ENCODE measurements at regions not wholly inside any gene's neighbourhood (a gene's known extent, or its start where the extent isn't known, plus 50 kb on each side); places are given as distances from the start of the nearest gene placed in this dataset.

DNA sequence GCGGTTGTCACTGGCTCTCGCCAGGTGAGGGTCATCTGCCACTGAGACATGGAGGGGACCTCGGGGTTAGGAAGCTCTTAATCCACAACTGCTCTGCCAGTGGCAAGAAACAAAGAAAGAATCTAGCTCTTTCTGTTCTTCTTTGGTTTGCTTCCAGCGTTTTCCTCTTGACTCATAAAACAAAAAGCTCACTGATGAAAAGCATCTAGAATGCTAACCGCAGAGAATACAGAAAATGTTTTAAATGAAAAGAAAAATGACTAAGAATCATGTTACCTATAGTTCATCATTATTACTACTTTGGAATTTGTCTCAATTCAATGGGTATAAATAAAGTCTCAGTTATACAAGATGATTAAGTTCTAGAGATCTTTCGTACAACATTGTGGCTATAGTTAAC lies 274.8 kb upstream of the TENM3 start:
- no peak for DNase-seq

DNA sequence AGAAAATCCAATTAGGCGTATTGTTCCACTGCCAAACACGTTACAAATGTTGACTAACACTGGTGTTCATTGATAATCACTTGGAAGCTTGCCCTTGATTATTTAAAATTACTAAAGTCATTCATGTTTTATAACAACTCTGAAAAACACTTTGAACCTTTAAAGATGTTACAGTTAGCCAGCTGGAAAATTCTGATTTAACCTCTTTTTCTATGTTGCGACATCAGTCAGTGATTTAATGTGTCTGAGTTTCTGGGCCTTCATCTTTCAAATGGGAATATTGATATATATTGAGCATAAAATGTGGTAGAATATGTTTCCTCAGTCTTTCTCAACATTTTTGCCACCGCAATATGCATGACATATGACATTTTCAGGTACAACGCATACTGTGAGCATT lies 274.1 kb upstream of the TENM3 start:
- no peak for DNase-seq

DNA sequence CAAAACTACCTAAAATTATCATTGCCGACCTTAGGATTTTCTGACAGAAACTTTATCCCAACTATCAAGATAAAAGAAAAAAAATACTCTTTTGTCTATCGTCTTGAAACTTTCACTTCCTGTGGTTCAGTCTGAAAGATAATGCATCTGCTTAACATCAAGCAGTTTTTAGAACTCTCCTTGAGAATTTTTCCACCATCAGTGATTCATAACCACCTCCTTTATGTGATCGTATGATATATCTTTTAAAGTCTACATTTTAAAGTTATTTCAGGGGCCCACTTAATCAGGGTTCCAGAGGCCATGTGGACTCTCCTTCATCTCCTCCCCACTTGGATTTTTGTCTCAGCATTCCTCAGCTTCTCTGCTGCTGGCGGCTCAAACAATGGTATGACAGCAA lies 272.8 kb upstream of the TENM3 start:
- DNase-seq: no peak

DNA sequence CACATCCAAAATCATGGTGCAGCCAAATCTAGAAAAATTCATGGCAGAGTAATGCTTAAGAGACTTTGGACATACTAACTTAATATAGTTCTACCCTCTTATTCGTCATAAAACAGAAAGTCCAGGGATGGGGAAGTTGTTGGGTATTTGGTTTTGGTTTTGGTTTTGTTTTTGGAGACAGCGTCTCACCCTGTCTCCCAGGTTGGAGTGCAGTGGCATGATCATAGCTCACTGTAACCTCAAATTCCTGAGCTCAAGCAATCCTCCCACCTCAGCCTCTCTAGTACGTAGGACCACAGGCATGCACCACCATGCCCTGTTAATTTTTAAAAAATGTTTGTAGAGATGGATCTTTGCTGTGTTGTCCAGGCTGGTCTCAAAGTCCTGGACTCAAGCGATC lies 271.8 kb upstream of the TENM3 start:
- DNase-seq: no peak

DNA sequence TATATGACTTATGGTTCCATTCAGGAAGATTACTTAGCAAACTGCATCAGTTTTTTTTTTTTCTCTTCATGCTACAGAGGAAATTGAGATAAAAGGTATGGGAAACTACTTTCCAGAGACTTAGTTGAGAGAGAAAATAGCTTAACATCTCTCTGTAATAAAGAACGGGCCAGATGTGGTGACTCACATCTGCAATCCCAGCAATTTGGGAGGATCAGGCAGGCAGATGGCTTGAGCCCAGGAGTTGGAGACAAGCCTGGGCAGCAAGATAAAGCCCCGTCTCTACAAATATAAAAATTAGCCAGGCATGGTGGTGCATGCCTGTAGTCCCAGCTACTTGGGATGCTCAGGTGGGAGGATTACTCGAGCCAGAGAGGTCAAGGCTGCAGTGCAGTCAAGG lies 271.2 kb upstream of the TENM3 start:
- DNase-seq: no peak

DNA sequence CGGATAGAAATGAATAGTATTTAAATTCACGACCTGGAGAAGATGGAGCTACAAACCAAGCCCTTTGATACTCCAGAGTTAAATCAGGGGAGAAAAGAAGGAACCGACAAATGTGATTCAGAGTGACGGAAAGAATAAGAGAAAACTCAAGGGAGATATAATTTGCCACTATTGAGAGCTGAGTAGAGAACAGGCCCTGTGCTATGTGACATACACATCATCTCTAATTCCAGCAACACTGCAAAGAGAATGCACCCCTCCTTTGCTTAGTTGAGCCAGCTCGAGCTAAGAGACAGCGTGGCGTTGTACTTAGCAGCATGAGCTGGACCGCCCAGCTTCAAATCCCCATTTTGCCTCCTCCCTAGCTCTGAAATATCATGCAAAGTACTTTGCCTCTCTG lies 266.4 kb upstream of the TENM3 start:
- DNase-seq: no peak

DNA sequence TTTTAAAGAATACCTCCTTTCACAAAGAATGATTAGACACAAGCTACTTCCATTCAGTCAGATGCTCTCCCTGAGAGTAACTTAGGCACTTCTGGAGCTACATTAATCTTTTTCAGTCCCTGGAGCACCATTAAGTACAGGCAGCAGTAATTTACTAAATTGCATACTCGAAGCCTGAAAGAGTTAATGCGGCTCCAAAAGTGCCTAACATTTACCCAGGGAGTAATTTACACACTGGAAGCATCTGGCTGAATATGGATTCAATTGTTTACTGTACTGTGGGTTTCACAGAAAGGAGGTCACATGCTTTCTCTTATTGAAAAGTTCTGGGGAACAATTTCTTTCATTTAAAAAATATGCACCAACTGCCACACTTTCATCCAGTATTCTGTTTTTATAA lies 260.8 kb upstream of the TENM3 start:
- no peak for DNase-seq

DNA sequence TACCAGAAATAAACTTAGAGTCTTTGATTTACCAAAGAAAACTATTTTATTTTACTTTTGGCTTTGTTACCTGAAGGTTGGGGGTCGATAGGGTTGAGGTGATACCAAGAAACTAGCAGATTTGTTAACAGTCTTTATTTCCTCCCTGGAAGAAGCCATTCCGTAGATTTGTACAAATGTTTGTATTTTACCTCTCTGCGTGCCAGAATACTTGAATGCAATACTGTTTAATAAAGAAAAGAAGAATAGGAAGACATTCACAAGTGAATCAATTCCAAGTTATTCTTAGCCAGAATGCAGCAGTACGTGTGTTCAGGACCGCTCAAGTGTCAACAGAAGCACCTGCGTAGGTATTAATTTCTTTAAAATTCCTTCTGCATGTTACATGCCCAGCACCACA lies 260.3 kb upstream of the TENM3 start:
- DNase-seq: no peak

DNA sequence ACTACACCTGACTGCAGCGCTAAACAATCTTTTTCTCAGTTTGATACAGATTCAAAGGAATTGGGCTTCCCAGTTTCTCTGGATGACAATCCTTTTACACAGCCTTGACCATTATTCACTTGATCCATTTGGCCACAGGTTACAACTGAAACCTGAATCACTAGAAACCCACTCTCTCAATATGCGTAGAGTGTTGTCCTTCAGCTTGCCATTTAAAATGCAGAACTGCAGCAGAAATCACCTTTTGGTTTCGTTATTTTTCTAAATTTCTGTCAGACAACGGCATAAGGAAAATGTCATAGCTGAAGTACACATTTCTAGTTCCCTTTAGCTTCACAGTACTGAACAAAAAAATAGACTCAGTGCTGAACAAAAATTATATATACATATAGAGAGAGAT lies 255.8 kb upstream of the TENM3 start:
- DNase-seq: no peak

DNA sequence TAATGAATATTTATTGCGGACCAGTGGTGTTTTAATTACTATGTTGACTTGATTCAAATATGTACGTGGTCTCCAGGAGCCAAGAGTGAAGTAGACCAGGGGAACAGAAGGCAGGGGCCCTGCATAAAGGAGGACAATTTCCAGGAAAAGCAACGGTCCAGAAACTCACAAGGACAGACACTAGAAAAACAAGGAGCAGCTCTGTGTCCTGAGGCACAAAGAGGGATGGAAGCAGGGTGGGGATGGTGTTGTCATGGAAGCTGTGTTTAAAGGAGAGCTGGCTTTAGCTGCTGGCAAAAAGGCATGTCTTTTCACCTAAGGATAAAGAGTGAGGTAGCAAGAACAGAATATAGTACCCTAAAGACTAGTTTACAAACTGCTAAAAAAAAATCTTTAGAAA lies 254.1 kb upstream of the TENM3 start:
- DNase-seq: no peak

DNA sequence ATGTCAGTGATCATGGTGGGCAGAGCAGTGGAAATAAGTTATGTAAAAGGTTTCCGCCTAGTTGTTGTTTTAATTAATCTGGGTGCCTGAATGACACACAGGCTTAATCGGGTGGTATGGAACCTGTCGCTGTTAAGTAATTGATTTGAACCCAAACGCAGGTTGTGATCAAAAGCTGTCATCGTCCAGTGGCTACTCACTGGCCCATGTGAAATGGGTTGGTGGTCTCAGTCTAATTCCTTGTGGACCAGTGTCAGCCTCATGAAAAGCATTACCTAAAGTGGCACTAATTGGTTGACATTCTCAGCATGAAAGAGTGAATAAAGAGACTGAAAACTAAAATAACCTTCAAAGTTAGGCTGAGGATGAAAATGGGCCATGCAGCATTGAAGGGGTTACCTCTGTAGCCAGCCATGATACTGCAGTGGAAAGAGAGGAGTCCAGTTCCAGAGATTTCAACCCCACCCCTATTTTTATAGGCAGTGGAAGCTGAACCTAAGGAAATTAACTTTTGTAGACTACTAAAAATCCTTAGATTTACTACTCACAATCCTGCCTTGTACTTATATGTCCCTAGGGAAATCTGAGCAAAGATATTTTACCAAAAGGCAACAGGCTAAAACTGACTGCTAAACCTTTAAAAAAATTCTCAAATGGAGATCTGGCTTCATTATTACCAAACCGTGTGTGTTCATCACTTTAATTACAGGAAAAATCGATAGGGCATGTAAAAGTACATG lies 251.7 kb upstream of the TENM3 start:
- no peak for DNase-seq

DNA sequence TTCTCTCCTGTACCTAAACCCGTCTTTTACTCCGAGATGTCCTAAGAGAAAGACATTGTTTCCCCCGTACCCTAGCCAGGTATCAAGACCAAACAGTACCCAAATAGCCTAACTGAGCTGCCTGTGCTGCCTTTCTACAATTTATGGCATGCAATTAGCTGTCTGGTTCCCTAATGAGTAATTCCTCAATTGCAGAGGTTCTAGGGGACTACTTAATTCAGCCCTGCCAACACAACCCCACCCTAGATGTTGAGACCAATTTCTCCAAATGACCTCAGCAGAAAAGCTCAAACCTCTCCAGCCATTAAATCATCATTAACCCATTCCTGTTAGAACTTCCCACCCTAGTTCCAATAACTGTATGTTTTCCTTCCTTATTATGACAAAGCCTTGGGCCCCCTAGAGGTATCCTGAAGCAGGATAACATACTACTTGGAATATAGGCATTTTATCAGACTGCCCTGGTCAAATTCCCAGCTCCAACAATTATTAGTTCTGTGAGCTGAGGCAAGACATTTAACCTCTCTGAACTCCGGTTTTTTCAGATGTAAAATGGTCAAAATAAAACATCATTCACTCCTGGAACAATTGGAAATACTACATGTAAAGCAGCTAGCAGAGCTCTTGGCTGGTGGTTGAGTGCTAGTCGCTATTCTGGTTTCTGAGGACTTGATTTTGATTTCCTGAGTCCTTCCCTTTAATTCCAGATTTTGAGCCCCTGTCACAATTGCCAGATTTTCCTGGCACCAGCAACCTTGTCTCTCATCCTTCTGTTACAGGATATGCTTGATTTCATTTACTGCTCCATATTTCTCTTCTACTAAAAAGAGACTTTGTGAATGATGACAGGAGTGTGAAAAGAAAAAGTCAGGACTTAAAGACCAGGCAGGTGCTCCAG lies 244.6 kb upstream of the TENM3 start:
- no peak for DNase-seq

DNA sequence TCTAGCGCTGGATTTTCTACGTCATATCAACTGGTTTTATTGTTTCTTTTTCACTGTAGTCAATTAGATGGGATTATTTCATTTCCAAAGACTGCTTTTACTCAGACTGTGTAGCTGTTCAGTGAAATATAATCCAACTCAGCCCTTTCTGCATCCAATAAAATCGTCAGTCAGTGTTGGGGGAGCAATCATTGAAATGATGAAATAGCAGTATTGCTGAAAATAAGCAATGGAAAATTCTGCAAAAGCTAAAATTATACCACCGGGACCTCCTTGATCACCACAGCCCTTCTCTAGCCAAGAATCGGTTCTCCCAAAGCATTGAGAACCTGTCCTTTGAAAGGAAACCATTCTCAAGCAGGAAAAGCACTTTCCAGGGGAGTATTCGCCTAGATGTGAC lies 243.1 kb upstream of the TENM3 start:
- DNase-seq: no peak

DNA sequence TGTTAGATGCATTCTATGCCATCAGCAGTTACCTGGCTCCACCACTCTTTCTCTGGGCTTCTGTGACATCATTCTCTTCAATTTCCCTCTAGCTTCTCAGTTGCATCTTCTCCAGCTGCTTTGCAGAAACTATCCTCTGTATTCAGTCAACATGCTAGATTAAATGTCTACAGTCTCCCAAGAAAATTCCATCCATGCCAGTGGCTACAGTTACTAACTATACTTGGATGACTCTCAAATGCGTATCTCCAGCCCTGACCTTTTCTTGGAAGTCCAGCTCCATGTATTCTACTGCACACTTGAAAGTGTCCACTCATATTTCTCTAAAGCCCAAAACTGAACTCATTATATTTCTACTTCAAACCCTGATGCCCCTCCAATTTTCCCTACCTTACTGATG lies 232.3 kb upstream of the TENM3 start:
- DNase-seq: no peak

DNA sequence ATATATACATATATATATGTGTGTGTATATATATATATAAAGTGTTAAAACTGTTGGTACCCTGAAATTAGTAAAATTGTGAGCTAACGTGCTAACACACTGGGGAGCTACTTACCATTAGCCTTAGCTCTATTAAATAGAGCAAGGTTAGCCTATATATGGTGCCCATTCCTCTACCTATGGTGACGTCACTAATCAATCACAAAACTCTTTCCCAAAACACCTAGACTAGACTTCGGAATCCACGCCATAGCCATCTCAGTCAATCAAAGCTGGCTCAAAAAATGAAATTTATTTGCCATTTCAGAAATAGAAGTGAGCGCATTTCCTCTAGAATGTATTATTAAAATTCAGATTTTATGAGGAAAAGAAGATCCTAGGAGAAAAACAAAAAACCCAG lies 229.0 kb upstream of the TENM3 start:
- DNase-seq: no peak

DNA sequence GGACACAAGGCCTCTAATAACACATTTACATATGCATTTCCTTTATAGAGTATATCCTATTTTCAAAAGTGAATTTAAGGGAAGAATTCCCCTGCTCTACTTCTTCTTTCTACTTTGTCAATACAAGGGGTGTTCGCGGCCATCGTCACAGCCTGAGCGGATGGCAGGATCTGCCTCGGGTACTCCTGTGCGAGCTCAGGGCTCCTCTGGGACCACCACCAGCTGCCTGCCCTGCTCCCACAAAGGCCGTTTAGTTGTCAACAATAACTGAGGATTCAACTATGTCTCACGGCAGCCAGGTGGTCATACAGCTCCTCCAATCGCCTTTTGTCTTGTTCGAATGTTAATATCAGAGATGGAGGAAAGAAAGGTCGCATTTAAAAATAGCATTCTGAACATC lies 228.2 kb upstream of the TENM3 start:
- DNase-seq: no peak

DNA sequence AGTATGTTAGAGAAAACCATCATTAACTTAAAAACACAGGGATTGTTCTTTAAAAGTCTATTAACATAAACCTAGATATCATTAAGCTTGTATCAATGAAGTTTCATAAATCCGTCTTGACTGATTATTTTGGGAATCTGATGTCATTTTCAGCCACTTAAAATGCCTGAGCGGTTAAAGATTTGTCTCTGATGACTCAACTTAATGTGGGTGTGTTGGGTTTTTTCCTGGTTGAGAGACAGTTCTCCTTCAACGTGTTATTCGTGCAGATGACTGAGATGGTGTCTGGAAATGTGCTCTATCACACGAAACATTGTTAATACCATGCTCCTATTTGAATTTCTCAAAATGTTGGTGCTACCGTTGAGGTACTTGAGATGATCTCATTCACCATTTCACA lies 227.3 kb upstream of the TENM3 start:
- DNase-seq: no peak

DNA sequence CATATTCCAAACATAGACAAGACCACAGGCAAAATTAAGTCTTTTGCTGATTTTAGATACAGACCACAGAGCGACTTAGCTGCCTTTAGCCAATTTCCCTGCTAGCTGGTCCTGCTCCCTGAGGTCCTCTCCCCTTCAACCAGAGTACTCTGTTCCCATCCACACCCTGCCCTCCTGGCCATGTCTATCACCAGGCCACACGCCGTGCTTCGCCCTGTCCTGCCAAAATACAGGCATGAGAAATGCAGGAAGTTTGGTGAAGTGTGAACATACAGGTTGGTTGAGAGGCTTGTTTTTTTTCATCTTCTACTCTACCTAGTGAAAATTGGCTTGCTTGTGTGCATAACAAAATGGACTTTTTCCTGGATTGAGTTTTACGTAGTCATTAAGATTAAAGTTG lies 226.2 kb upstream of the TENM3 start:
- no peak for DNase-seq

DNA sequence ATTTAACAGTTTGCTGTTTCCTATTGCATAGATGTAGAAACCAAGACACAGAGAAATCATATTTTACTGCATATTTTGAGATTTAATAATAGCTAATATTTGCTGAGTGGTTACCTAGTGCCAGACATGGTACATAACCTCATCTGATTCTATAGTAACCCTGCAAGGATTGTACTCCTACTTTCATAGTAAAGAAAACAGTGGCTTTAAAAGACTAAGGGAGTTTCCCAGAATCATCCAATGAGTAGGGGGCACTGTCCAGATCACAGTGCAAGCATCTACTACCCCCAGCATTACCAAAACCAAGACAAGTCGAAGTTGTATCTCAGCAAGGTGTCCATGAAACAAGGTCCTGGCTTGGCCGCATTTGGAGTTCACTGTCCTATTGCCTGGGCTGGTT lies 224.5 kb upstream of the TENM3 start:
- no peak for DNase-seq

DNA sequence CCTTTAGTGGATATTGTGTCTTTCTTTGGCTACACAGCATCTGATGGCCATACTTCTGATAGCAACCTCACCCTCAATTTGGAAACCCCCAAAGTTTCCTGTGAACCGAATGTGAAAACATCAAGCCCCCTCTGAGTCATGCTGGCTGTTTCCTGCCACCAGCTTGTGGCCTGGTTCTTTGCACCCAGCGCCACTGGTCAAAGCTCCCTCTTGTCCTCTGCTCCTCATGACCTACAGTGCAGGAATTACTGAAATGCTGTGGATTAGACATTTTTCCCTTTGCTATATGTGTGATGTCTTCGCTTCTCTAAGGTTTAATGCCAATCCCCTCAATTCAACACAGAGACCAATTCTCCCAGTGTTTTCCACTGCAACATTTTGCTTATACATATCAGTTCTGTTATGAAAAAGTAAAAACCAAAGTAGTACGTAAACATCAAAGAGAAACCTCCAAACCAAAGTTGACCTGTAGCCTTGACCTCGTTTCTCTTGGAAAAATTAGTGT lies 224.0 kb upstream of the TENM3 start:
- no peak for DNase-seq

DNA sequence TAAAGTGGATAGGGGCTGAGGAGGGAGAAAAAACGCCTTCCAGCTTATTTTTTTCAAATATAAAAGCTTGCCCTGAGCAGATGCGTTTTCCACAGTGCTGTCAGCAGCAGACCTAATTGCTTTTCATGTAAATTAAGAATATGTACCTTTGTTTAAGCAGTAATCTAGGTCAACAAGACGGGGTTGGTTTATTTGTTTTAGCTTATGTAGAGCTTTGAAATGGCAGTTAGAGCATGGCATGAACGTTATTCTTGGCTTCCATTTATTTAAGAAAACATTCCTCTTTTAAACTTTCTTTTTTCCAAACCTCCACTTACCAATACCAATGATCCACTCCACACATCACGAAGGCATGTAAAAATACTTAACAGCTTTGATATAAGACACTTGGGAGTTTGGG lies 220.3 kb upstream of the TENM3 start:
- no peak for DNase-seq

DNA sequence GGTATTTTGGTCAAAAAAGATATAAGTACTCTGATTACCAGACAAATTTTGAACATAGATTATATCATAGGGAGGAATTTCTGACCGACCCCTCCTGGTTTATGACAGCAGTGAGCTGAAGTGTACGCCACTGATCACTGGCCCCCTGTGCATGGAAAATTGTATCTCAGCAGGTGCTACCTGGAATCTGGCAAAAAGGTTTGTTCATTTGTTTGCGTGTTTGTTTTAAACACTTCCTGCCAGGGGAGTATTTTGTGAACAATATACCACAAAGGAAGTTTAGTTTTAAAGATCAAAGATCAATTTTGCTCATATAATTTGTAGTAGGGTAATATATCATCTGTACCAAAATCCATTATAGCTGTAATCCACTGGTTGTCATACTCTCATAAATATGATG lies 219.7 kb upstream of the TENM3 start:
- no peak for DNase-seq

DNA sequence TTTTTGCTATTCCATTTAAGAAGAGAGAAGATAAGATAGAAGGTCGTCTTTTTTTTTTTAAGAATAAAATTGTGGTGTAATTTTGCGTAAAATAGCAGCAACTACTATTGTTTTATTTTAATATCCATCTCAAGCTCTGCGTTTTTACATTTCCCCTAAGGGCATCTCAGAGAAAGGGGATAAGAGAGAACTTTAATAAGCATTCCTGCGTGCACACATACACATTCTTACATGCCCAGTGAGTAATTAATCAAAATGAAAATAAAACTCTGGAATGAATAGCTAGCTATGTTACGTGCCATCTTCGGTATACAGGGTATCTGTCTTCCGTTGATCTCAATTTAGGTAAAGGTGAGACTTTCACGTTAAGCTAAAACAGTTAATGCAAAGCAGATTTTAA lies 200.3 kb upstream of the TENM3 start:
- DNase-seq: no peak

DNA sequence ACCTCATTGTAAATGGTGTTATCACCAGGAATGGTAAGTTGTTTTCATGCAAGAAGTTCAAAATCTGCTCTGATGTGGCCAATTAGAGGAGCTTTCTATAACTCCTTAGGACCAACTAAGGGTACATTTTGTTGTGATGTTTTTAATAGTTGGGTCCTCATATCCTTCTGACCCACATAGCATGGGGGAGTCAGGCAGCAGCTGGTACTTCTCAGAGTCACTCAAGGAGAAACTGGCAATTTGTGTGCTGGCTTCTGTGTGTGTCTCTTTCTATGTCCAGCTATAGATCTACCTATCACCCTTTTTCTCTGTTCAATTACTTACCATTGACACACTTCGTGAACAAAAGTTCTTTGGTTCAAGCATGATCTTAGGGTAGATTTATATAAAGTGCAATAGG lies 194.3 kb upstream of the TENM3 start:
- DNase-seq: no peak
